Pons (tissue), 1 donor: ENCODE measurements at regions not wholly inside any gene's neighbourhood (a gene's known extent, or its start where the extent isn't known, plus 50 kb on each side); places are given as distances from the start of the nearest gene placed in this dataset.

Source experiments
- DNase-seq: peaks from one replicate; pipeline ENCODE4 v3.0.0-alpha.2; 2016; ENCODE audit warnings: low spot score

GRCh38 chr11:120013325-120014250 is 124.3 kb downstream of the TRIM29 start:
- peak; percentile 79 for DNase-seq

GRCh38 chr11:120012245-120012644 is 125.7 kb downstream of the TRIM29 start:
- no peak for DNase-seq

GRCh38 chr11:120011836-120012235 is 126.1 kb downstream of the TRIM29 start:
- DNase-seq: peak; percentile 85

DNA sequence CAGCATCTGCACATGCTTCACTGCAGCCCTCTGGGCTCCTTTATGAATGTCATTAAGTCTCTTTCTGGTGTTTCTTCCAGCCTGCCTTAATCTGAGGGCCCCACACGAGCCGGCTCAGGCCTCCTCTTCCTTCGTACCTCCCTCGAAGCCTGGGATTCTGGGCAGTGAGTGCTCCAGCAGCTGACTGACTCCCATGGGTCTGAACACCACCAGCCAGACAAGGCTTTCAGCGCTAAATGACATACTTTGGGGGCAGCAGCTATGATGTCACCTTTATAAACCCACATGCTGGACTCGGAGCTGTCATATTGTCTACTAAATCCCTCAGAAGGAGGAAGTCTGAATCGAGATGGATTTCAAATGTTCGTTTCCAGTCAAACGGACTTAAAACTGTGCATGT is 127.1 kb downstream of the TRIM29 start:
- no peak for DNase-seq

- DNase-seq: no peak
Measured at GRCh38 chr11:120009938-120010337, 128.0 kb downstream of the TRIM29 start.

GRCh38 chr11:120007144-120007543 is 130.8 kb downstream of the TRIM29 start:
- DNase-seq: no peak

- no peak for DNase-seq
Measured at GRCh38 chr11:120004723-120005122, 133.2 kb downstream of the TRIM29 start.

DNA sequence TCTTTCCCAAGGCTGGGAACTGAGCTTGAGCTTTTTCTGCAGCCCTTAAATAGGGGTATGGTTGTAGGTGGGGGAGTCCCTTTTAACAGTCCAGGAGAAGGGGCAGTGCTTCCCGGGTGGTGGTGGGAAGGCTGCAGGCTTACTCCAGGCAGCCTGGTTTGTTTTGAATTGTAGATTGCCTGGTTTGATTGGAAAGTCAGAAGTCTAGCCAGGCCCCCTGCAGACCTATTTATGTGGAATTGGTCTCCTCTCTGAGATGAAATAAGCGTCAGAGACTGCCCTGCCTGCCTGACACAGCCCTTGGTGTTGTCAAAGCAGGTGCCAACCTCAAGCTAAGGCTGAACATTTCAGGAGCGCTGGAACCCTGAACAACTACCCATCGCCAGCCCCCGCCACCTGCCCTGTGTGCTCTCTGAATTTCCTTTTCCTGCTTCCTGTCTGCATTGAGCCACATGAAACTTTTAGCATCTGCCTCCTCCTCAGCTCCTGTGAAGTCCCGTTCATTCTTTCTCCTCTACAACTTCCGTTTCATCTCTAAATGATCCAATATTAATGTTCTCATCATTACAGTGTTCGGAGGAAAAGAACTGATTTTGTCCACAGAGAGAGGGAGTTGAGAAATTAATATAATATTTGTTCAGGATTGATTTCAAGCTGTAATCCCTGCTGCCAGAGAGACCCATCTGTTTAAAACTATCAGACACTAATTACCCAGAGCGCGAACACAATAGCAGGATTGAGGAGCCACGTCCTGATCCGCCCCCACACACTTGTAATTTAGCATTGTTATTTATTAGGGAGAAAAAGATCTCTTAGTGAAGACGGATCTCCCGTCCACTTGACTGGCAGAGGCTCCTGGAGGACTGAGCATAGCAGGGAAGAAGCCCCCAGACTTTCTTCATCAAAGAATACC is 136.5 kb downstream of the TRIM29 start:
- peak; percentile 77 for DNase-seq

DNA sequence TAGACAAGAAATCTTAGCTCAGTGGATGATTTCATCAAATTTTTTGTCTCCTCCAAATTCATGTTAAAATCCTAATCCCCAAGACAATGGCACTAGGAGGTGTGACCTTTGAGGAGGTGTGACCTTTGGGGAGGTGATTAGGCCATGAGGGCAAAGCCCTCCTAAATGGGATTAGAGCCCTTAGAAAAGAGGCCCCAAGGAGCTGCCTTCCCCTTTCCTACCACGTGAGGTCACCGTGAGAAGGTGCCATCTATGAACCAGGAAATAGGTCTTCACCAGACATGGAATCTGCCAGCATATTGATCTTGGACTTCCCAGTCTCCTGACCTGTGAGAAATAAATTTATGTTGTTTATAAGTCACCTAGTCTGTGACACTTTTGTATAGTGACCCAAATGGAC is 138.7 kb downstream of the TRIM29 start:
- no peak for DNase-seq

DNA sequence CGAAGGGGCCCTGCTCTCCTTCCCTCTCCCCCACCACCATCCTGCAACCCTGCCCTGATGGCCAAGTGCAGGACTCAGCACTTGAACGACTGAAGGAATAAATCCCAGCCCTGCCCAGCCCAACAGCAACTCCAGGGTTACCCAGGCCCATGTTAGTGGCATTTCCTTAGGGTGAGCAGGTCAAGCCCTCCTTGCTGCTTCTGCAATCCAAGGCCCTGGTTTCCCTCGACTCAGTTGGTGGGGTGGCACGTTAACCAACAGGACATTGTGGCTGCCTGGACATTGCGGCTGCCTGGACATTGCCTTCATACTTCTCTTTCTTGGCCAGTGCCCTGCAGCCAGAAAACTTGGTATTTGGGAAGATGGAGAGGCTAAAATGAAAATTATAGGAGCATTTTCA is 141.4 kb downstream of the TRIM29 start:
- DNase-seq: no peak

DNA sequence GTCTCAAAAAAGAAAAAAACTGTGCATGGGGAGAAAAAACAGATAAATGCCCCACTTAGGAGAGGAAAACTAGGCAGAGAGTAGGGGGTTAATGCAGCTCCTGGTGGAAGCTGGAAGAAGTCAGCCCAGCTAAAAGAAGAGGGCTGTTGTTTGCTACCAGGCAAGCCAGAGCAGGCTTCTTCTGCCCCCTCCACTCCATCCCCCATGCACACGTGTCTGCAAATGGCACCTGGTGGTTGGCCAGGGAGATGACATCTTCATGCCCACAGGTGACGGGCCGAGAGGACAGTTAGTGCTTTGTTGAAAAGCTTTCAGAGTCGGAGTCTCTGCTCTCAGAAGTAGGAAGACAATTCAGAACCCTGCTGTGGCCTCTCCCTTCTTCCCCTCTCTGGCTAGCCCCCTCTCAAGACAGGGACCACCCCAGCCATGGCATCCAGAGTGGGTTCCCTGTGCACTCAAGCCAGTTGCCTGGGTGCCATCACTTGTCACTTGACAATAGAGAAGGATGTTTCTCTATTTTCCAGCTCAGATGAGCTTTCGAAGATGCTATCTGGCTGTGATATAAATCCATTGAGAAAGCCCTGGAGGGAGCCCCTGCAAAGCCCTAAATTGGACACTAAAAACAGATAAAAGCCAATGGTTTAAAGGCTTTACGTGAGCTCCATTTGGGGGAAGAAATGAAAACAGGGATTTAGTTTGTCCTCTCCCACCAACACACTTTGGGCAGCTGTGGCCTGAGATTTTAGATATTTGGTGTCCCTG is 142.0 kb downstream of the TRIM29 start:
- DNase-seq: peak; percentile 78

GRCh38 chr11:119993722-119994121 is 144.2 kb downstream of the TRIM29 start:
- DNase-seq: no peak

DNA sequence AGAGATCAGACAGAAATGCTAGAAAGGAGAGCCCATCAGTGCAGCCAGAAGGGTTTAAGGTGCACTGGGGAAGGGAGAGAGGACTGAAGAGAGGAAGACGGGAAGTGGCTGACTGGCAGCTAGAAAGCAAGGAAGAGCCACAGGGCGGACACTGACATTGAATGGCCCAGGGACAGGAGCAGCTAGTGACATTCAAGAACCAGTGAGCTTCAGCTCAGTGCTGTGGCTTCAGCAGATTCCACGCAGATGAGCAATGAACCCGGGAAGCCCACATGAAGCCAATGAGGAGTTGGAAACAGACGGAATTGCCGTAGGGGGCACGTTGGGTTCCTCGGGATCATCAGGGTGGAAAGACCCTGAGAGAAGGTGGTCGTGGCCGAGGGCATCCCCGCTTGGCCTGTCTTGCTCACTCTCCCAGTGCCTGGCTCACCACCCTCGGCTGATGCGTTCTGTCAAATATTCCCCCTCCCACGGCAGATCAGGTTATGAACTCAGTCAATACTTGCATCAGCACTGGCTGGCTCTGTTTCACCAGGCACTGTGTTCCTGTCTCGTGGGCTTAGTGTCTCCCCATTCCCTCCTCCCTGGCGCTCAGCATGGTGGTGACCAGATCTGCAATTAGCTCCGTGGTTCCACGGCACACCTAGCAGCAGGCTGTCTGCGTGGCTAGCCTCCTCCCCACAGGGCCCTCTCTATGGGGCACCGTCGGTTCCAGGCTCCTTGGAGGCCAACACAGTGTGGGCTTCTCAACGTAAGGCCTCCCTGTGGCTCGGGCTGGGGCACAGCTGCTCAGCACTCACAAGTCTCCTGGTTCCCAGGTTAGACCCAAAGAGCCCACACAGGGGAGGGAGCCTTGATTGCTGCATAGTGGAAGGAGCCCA is 145.5 kb downstream of the TRIM29 start:
- no peak for DNase-seq

DNA sequence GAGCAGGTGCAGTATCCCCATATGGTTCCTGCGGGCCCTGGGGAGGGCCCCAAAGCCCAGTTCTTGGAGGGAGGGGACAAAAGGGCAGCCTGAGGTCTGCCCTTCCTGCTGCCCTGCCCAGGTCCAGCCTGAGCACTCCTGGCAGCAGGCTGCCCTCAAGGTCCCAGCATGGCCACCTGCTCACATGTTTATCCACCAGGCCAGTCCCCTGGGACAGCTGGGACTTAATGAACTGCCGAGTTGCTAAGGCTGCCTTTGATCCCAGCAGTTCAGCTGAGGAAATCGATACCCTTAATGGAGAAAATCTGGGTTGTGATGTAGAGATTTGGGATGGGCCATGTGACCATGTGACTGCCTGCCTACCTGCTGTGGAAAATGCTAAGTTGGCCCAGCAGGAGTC is 146.2 kb downstream of the TRIM29 start:
- DNase-seq: no peak

DNA sequence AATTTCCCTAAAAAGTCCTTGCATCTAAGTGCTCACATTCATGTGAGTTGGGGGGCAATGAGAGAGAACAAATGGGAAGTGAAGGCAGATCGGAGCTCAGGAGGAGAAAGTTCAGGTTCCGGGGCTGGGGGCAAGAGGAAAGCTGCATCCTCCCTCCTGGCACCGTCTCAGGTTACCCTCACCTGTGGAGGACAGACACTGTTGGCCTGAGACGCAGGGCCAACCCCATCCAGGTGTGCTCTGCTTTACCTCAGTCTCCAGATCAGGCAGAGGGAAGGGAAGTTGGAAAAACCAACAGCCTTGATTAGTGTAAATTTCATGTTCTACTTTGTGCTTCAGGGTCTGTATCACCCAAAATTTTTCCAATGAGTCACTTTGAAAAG is 146.9 kb downstream of the TRIM29 start:
- DNase-seq: no peak

DNA sequence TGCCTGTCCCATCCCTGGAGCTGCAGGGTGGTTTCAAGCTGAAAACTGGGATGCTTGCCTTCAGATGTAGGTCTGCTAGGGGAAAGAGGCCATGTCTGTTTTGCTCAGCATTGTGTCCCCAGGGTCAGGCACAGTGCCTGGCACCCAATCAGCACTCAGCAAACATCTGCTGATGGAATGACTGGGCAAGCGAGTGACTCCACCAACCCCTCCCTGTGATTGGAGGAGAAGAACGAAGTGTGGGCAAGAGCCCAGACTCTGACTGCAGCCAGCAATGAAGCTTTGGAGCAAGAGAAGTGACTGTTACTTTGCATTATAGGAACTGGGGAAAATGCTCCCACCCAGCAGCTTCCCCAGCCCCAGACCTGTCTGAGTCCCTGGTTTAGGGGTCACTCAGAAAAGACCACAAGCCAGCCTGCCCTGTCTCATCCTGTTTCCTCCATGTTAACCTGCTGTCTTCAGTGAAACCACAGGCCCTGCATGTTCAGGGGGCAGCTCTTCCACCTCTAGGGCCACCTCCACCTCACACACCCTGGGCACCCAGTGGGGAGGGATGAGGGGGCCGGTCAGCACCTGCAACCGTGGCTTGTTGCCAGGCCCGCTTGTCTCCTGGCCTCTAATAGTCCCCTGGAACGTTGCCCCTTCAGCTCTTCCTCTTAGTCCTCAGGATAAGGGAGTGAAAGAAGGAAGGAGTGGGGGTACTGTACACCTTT is 147.4 kb downstream of the TRIM29 start:
- peak; percentile 97 for DNase-seq

- DNase-seq: no peak
Measured at GRCh38 chr11:119989159-119989821, 148.6 kb downstream of the TRIM29 start.

DNA sequence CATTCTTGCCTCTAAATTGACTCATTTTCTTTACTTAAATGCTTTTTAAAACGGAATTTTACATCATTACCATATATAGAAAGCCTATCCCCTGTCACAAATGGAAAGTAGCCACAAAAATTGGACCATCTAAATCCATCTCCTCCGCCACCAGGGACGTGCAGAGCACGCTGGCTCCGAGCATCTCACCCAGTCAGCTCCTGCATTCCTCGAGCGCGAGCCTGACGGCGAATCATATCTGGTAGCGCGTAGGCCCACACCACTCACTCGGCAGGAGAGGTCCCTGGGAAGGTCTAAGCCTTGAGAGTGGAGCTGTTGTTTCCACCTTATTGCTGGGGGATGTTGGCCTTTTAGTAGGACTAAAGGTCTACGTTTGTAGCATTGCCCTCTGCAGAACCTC is 152.4 kb downstream of the TRIM29 start:
- DNase-seq: no peak

DNA sequence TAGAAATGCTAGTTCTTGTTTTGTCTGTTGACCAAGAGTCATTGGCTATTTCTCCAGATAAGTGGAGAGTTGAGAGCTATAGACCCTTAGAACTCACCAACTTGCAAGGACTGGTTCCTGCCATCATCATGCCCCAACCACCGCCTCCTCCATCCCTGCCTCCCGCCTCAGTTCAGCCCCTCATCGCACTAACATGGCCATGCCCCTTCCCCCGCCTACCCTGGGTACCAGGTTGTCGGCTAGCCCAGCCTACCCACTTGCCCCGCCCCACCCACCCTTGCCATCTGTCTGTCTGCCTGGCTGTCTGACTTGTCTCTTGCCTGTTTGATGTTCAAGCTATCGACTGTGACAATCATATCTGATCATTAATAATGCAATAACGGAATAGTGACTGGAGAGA is 154.1 kb downstream of the TRIM29 start:
- DNase-seq: no peak

DNA sequence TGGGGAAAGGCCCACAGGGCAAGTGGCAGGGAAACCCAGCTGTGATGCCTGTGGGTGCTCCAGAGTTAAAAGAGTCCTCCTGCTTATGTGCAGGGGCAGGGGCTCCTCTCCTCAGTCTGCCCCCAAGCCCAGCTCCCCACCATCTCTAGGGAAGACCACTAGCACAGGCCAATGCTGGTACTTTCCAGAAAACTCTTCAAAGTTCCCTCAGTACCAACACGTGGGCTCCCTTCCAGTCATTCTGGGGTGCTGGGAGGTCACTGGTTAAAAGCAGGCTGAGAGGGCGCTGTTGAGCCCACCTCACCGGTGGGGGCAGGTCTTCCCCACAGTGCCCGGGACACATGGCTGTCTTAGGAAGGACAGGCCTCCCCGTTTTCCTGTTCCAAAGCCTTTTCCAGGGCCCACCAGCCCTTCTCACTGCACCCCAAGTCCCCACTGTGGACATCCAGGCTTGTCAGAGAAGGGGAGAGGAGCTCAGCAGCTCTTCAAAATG is 154.6 kb downstream of the TRIM29 start:
- no peak for DNase-seq
